ENCODE measurements at regions not wholly inside any gene's neighbourhood (a gene's known extent, or its start where the extent isn't known, plus 50 kb on each side); places are given as distances from the start of the nearest gene placed in this dataset.

DNA sequence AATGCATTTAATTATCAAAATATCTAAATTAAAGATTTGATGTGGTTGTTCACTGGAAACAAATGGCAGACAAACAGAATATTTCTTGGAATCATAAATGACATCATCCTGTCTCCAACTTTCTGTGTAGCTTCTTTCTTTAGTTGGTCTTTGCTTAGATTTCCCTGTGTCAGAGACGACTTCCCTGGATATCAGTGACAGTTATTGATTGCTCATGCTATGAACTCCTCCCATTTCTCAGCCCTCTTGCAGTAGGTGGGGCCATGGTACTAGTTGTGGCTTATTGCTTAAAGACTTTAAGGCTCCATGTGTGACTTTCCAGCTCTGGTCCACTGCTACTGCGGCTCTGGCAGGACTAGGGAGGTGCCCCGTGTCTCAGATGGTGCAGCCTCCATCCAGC, 592.6 kb downstream of the MTRR start:
- Histone ChIP-seq H3K36me3 (ENCODE audit: control insufficient read depth in 4 of 4, insufficient read depth in 4 of 4, low read length in 4 of 4) (peaks cover 0 to 3% (median 1%) of the 10 kb centered on the region in 4 donors), H3K27me3 (ENCODE audit: control insufficient read depth in 3 of 3, insufficient read depth in 3 of 3, low read length in 2 of 3) (no peaks in the 10 kb centered on the region), H3K9me3 (ENCODE audit: control insufficient read depth in 4 of 4, insufficient read depth in 3 of 4, low read length in 3 of 4) (no peaks in the 10 kb centered on the region), H3K27ac (ENCODE audit: low read depth in 1 of 2, low read length in 1 of 2) (no peak overlapping the region), H3K4me3 (no peak overlapping the region), H3K9ac (ENCODE audit: insufficient read depth in 1 of 2, low read length in 2 of 2) (no peak overlapping the region), H3K4me1 (ENCODE audit: control insufficient read depth in 5 of 5, insufficient read depth in 5 of 5, low read length in 5 of 5) (peaks cover 0 to 12% (median 0%) of the 10 kb centered on the region in 5 donors)
- ATAC-seq (ENCODE audit: insufficient read depth, low FRiP score) (no peak), DNase-seq (no peak)
- TF ChIP-seq, protein P1, sequence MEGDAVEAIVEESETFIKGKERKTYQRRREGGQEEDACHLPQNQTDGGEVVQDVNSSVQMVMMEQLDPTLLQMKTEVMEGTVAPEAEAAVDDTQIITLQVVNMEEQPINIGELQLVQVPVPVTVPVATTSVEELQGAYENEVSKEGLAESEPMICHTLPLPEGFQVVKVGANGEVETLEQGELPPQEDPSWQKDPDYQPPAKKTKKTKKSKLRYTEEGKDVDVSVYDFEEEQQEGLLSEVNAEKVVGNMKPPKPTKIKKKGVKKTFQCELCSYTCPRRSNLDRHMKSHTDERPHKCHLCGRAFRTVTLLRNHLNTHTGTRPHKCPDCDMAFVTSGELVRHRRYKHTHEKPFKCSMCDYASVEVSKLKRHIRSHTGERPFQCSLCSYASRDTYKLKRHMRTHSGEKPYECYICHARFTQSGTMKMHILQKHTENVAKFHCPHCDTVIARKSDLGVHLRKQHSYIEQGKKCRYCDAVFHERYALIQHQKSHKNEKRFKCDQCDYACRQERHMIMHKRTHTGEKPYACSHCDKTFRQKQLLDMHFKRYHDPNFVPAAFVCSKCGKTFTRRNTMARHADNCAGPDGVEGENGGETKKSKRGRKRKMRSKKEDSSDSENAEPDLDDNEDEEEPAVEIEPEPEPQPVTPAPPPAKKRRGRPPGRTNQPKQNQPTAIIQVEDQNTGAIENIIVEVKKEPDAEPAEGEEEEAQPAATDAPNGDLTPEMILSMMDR (IDR thresholded peaks at IDR 0.05; ENCODE audit: control extremely low read depth, extremely low read depth), result no peak
- WGBS, 2 donors, result 66 to 76% methylated on average over 3 of the region's 3 CpGs

DNA sequence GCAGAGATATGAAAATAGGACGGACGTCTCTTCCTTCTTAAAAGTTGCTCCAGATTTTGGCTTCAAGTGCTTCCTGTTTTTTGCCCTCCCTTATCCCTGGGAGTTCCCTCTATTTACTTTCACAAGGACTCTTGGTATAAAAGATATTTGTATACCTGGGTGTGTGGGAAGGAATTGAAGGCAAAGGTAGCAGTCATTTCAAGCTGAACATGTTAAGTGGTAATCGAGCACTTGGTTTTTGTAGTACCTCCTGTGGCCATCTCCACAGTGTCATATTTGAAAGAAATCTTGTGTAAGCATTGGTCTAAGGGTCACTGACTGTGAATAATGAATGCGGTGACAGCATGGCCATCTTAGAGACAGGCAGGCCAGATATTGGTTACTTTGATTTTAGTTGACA, 593.6 kb downstream of the MTRR start:
- ATAC-seq (ENCODE audit: insufficient read depth, low FRiP score) (peak; percentile 28), DNase-seq (no peak)
- 45 to 58% methylated on average over 4 of the region's 4 CpGs for WGBS, 2 donors
- TF ChIP-seq, protein P1 (IDR thresholded peaks at IDR 0.05; ENCODE audit: control extremely low read depth, extremely low read depth), result no peak
- H3K9me3 ChIP-seq (ENCODE audit: control insufficient read depth in 4 of 4, insufficient read depth in 3 of 4, low read length in 3 of 4), result no peaks in the 10 kb centered on the region
- H3K27me3 ChIP-seq (ENCODE audit: control insufficient read depth in 3 of 3, insufficient read depth in 3 of 3, low read length in 2 of 3), result no peaks in the 10 kb centered on the region
- H3K9ac ChIP-seq (ENCODE audit: insufficient read depth in 1 of 2, low read length in 2 of 2), result no peak overlapping the region
- no peak overlapping the region for H3K4me3 ChIP-seq
- H3K36me3 ChIP-seq (ENCODE audit: control insufficient read depth in 4 of 4, insufficient read depth in 4 of 4, low read length in 4 of 4), result peaks cover 0 to 3% (median 1%) of the 10 kb centered on the region in 4 donors
- no peak overlapping the region for H3K27ac ChIP-seq (ENCODE audit: low read depth in 1 of 2, low read length in 1 of 2)
- H3K4me1 ChIP-seq (ENCODE audit: control insufficient read depth in 5 of 5, insufficient read depth in 5 of 5, low read length in 5 of 5), result peaks cover 0 to 8% (median 0%) of the 10 kb centered on the region in 5 donors

DNA sequence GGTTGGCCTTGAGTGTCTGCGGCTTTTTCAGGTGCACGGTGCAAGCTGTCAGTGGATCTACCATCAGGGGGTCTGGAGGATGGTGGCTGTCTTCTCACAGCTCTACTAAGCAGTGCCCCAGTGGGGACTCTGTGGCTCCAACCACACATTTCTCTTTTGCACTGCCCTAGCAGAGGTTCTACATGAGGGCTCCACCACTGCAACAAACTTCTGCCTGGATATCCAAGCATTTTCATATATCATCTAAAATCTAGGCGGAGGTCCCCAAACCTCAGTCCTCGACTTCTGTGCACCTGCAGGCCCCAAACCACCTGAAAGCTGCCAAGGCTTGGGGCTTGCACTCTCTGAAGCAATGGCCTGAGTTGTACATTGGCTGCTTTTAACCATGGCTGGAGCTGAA, 601.5 kb downstream of the MTRR start:
- Histone ChIP-seq H3K4me1 (ENCODE audit: control insufficient read depth in 5 of 5, insufficient read depth in 5 of 5, low read length in 5 of 5) (no peaks in the 10 kb centered on the region), H3K27ac (ENCODE audit: low read depth in 1 of 2, low read length in 1 of 2) (no peak overlapping the region), H3K27me3 (ENCODE audit: control insufficient read depth in 3 of 3, insufficient read depth in 3 of 3, low read length in 2 of 3) (no peaks in the 10 kb centered on the region), H3K36me3 (ENCODE audit: control insufficient read depth in 4 of 4, insufficient read depth in 4 of 4, low read length in 4 of 4) (no peaks in the 10 kb centered on the region), H3K9me3 (ENCODE audit: control insufficient read depth in 4 of 4, insufficient read depth in 3 of 4, low read length in 3 of 4) (peaks cover 0 to 8% (median 4%) of the 10 kb centered on the region in 4 donors), H3K4me3 (no peak overlapping the region), H3K9ac (ENCODE audit: insufficient read depth in 1 of 2, low read length in 2 of 2) (no peak overlapping the region)
- TF ChIP-seq, protein P1 (IDR thresholded peaks at IDR 0.05; ENCODE audit: control extremely low read depth, extremely low read depth), result no peak
- WGBS, 2 donors, result 69 to 88% methylated on average over 4 of the region's 4 CpGs
- ATAC-seq (ENCODE audit: insufficient read depth, low FRiP score) (no peak), DNase-seq (no peak)

DNA sequence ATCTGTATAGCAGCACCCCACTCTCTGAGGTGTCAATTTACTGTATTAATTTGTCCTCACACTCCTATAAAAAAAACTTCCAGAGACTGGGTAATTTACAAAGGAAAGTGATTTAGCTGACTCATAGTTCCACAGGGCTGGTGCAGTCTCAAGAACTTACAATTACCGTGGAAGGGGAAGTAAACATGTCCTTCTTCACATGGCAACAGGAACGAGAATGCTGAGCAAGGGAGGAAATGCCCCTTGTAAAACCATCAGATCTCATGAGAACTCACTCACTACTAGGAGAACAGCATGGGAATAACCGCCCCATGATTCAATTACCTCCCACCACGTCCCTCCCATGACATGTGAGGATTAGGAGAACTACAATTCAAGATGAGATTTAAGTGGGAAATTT, 602.6 kb downstream of the MTRR start:
- peaks cover 0 to 8% (median 4%) of the 10 kb centered on the region in 4 donors for H3K9me3 ChIP-seq (ENCODE audit: control insufficient read depth in 4 of 4, insufficient read depth in 3 of 4, low read length in 3 of 4)
- H3K27ac ChIP-seq (ENCODE audit: low read depth in 1 of 2, low read length in 1 of 2), result no peak overlapping the region
- ATAC-seq (ENCODE audit: insufficient read depth, low FRiP score) (no peak), DNase-seq (no peak)
- no peaks in the 10 kb centered on the region for H3K36me3 ChIP-seq (ENCODE audit: control insufficient read depth in 4 of 4, insufficient read depth in 4 of 4, low read length in 4 of 4)
- H3K4me1 ChIP-seq (ENCODE audit: control insufficient read depth in 5 of 5, insufficient read depth in 5 of 5, low read length in 5 of 5), result no peaks in the 10 kb centered on the region
- no peak overlapping the region for H3K4me3 ChIP-seq
- TF ChIP-seq, protein P1 (IDR thresholded peaks at IDR 0.05; ENCODE audit: control extremely low read depth, extremely low read depth), result no peak
- no peaks in the 10 kb centered on the region for H3K27me3 ChIP-seq (ENCODE audit: control insufficient read depth in 3 of 3, insufficient read depth in 3 of 3, low read length in 2 of 3)
- no peak overlapping the region for H3K9ac ChIP-seq (ENCODE audit: insufficient read depth in 1 of 2, low read length in 2 of 2)
- WGBS, 2 donors, result 55 to 64% methylated on average over 4 of the region's 4 CpGs

All from lung (tissue), 11 donors.